Cardiac muscle cell (in vitro differentiated cells and primary cell): ENCODE measurements at regions not wholly inside any gene's neighbourhood (a gene's known extent, or its start where the extent isn't known, plus 50 kb on each side); places are given as distances from the start of the nearest gene placed in this dataset.

Experiments used
- DNase-seq, 2 donors: peaks; one replicate each; pipeline versions ENCODE4 v3.0.0 to v3.0.0-alpha.2; 2010 to 2017; ENCODE audit warnings: low read depth in 1 of 2, low spot score in 1 of 2
- H3K27ac ChIP-seq: fragments of 200-600 bp; sonication (generic); 2 replicates; pipeline ENCODE4 v1.5.1; 2016
- H3K27me3 ChIP-seq: fragments of 200-600 bp; sonication (generic); 2 replicates; pipeline ENCODE4 v1.6.0; 2016; ENCODE audit warnings: control low read depth
- H3K36me3 ChIP-seq: fragments of 200-600 bp; sonication (generic); 2 replicates; pipeline ENCODE4 v1.5.1; 2016; ENCODE audit warnings: control low read depth
- H3K4me1 ChIP-seq: fragments of 200-600 bp; sonication (generic); 2 replicates; pipeline ENCODE4 v1.8.1; 2017; ENCODE audit warnings: low read depth, mild to moderate bottlenecking, mixed run types
- H3K4me3 ChIP-seq: fragments of 200-600 bp; sonication (generic); 2 replicates; pipeline ENCODE4 v1.5.1; 2016; ENCODE audit warnings: mild to moderate bottlenecking
- H3K9me3 ChIP-seq: fragments of 200-600 bp; sonication (generic); 2 replicates; pipeline ENCODE4 v1.5.1; 2017; ENCODE audit warnings: low read depth, mild to moderate bottlenecking, control low read depth
- TF ChIP-seq, protein P1 (sequence below): IDR thresholded peaks from 2 replicates; pipeline ENCODE4 v1.5.1; 2012; ENCODE audit warnings: low read depth, mild to moderate bottlenecking, low read length

DNA sequence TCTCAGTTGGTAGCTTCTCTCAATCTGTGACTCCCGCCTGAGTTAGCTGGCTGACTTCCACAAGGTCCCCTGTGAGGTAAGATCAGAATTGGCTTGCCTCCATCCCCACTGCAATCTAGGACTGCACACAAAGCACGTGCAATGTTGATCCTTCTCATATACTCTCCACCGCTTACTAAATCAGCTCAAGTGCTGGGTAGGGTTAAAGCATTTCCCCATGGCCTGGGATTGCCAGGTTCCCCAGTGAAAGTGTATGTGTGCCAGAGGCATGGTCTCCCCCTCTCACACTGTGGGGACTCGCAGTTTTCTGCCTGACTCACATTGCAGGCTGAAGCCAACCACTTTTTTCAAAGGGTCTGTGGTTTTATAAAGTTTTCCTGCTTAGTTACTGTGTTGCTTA is 886.9 kb downstream of the FAM133A start:
- H3K9me3 ChIP-seq: no peaks in the 10 kb centered on the region
- H3K4me1 ChIP-seq: no peaks in the 10 kb centered on the region
- no peak for DNase-seq
- TF ChIP-seq, protein P1, sequence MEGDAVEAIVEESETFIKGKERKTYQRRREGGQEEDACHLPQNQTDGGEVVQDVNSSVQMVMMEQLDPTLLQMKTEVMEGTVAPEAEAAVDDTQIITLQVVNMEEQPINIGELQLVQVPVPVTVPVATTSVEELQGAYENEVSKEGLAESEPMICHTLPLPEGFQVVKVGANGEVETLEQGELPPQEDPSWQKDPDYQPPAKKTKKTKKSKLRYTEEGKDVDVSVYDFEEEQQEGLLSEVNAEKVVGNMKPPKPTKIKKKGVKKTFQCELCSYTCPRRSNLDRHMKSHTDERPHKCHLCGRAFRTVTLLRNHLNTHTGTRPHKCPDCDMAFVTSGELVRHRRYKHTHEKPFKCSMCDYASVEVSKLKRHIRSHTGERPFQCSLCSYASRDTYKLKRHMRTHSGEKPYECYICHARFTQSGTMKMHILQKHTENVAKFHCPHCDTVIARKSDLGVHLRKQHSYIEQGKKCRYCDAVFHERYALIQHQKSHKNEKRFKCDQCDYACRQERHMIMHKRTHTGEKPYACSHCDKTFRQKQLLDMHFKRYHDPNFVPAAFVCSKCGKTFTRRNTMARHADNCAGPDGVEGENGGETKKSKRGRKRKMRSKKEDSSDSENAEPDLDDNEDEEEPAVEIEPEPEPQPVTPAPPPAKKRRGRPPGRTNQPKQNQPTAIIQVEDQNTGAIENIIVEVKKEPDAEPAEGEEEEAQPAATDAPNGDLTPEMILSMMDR: no peak
- H3K27me3 ChIP-seq: no peaks in the 10 kb centered on the region
- H3K36me3 ChIP-seq: no peaks in the 10 kb centered on the region
- no peak overlapping the region for H3K27ac ChIP-seq
- H3K4me3 ChIP-seq: no peak overlapping the region

DNA sequence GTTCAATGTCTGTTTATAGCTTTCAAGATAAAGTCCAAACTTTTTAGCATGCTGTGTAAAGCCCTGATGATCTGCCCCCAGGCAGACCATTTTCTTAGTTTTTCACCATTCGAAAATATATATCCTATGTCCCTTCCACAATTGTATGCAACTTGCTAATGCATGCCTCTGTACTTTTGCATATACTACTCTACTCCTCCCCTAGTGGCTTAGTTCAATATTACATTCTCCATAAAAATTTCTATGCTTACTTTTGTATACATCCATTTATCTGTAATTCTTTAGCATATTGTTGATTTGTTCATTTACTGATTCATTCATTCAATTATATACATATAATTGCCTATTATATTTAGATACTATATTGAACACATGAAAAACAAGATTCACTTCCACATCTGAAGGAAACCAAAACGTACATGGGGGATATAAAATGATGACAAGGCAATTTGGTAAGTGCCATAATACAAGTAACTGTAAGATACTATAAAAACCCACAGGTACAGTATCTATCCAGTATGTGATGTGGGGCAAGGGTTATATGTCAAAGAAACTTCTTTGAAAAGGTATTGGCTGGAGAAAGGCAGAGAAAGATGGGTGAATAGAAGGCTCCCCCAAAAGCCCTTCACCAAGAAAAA is 902.5 kb downstream of the FAM133A start:
- TF ChIP-seq, protein P1: no peak
- no peaks in the 10 kb centered on the region for H3K4me1 ChIP-seq
- H3K27ac ChIP-seq: no peak overlapping the region
- H3K27me3 ChIP-seq: no peaks in the 10 kb centered on the region
- no peak overlapping the region for H3K4me3 ChIP-seq
- no peaks in the 10 kb centered on the region for H3K36me3 ChIP-seq
- DNase-seq: no peak
- H3K9me3 ChIP-seq: no peaks in the 10 kb centered on the region

DNA sequence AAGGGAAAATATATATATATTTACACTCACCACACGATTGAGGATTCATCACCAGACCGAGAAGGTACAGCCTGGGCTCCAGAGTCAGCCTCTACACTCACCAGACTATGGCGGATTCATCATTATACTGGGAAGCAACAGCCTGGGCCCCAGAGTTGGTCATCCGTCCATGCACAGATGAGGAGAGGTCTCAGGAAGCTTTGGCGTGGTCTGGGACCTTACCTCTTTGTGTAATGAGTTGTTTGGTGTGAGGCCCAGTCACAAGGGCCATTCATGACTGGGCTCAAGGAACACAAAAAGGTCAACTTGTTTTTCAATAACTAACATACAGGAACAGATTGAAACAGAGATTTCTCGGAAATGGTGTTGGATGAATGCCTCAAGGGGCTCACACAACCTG is 926.1 kb downstream of the FAM133A start:
- no peaks in the 10 kb centered on the region for H3K36me3 ChIP-seq
- TF ChIP-seq, protein P1: no peak

DNA sequence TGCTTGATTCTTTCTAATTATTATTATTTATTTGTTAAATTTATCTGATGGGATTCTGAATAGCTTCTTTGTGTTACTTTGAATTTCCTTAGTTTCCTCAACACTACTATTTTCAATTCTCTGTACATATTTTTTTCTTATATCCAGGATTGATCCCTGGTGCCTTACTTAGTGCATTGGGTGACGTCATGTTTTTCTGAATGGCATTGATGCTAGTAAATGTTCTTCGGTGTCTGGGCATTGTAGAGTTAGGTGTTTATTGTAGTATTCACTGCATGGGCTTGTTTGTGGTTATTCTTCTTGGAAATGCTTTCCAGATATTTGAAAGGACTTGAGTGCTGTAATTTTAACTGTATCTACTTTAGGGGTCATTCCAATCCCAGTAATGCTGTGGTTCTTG is 938.1 kb downstream of the FAM133A start:
- TF ChIP-seq, protein P1: no peak
- DNase-seq: no peak
- Histone ChIP-seq H3K36me3 (no peaks in the 10 kb centered on the region), H3K27me3 (no peaks in the 10 kb centered on the region), H3K4me1 (no peaks in the 10 kb centered on the region), H3K4me3 (no peak overlapping the region), H3K9me3 (no peaks in the 10 kb centered on the region), H3K27ac (no peak overlapping the region)

More for the DNA sequence above, 926.1 kb downstream of the FAM133A start:
- Histone ChIP-seq H3K27ac (no peak overlapping the region), H3K9me3 (no peaks in the 10 kb centered on the region), H3K27me3 (no peaks in the 10 kb centered on the region), H3K4me1 (no peaks in the 10 kb centered on the region), H3K4me3 (no peak overlapping the region)
- no peak for DNase-seq

DNA sequence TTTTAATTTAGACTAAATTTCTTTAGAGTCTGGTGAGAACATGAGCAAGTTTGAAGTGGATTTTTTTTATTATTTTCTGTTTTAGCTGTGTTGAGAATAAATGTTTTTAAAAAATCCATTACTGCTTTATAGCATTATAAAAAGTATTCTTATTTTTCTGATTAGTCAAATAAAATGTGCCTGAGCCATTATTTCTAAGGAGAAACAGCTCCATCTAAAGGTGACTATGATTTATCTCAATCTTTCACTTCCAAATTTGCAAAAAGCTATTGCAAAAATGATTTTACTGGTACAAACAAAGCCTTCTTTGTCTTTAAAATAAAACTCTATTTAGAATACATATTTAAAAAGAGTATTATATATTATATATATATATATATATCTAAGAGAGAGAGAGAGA is 959.2 kb downstream of the FAM133A start:
- no peaks in the 10 kb centered on the region for H3K4me1 ChIP-seq
- no peak overlapping the region for H3K27ac ChIP-seq
- no peaks in the 10 kb centered on the region for H3K27me3 ChIP-seq
- no peaks in the 10 kb centered on the region for H3K36me3 ChIP-seq
- DNase-seq: no peak
- TF ChIP-seq, protein P1: no peak
- H3K9me3 ChIP-seq: no peaks in the 10 kb centered on the region
- no peak overlapping the region for H3K4me3 ChIP-seq
